Stimulated activated CD4-positive, alpha-beta T cell treated with anti-CD3 and anti-CD28 coated beads, Interleukin-12 subunit alpha, Interleukin-12 subunit beta, amount 100 ng/mL, for 4 hours (primary cell): ENCODE measurements at regions not wholly inside any gene's neighbourhood (a gene's known extent, or its start where the extent isn't known, plus 50 kb on each side); places are given as distances from the start of the nearest gene placed in this dataset.
"Not testable (repeated sequence)": the region's sequence is repeated elsewhere in the genome, so short reads cannot be mapped to it uniquely, and the experiment has no call there.

Experiments used
- DNase-seq: peaks from one replicate; pipeline ENCODE4 v3.0.0-alpha.2; 2020

GRCh38 chr1:25131794-25132193 lies 100.5 kb downstream of the SYF2 start:
- no peak for DNase-seq

DNA sequence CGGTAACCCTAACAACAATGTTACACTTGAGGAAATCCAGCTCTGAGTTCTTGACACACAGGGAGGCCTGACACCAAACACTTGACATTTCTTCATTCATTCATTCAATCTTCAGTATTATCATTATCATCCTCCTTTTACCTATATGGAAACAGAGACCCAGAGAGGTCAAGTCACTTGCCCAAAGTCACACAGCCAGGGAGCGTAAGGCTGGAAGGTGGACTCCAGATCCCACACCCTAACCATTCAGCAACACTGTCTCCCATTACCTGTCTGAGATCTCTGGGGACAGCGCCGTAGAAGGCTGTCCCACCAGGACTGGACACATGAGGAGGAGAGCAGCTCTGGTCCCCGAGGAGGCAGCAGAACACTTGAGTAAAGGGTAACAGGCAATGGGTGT lies 101.4 kb downstream of the SYF2 start:
- no peak for DNase-seq

DNA sequence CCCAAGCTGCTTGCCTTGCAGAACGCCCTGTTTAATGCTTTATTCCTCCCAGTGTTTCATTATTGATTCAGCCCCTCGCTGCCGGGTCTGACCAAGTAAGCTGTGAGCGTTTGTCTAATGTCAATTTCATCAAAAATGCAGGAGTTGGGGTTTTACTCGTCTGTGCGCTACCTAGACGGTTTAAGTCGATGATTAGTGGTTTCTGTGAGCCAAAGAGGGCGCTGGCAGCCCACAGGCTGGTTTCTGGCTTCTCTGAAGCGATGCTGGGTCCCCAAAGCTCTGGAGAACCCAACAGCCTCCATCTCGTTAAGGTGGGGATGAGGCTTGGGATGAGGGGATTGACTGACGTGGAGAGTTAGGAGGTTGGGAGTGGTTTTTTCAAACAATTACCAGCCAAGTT lies 102.9 kb downstream of the SYF2 start:
- no peak for DNase-seq

DNA sequence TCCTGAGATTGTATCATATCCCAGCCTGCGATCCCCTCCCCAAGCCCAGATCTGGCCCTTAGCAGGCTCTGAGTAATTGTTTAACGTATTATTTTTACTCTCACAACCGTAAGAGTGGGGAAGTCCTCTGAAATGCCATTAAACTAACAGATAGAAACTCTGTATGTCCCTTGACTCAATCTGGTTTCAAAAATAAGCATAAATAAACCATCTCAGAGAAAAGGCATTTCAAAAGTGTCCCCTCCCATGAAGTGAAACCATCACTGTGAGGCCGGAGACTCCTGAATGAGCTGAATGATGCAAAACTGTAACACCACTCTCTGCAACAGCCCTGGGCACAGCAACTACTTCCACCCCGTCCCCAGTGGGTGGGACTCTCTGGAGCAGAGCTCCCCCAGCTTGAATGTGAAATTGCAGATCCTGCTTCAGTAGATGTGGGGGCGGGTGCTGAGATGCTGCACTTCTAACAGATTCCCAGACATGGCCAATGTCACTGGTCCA lies 104.1 kb downstream of the SYF2 start:
- DNase-seq: no peak

DNA sequence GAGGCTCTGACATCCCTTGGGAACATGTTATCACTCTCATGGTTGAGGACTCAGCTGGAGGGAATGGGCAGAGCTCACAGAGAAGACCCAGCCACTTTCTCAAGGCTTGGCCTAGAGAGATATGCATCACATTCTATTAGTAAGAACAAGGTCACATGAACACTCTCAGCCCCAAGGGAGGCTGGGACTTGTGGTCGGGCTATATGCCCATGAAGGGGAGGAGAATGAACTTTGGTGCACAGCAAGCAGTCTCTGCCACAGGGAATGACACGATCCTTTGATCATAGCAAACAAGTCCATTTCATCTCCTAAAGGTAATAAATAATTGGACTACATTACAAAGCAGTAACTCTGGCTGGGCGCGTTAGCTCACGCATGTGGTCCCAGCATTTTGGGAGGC lies 105.7 kb downstream of the SYF2 start:
- no peak for DNase-seq

GRCh38 chr1:25123551-25123950 lies 108.8 kb downstream of the SYF2 start:
- DNase-seq: no peak

GRCh38 chr1:25122747-25123146 lies 109.6 kb downstream of the SYF2 start:
- no peak for DNase-seq

DNA sequence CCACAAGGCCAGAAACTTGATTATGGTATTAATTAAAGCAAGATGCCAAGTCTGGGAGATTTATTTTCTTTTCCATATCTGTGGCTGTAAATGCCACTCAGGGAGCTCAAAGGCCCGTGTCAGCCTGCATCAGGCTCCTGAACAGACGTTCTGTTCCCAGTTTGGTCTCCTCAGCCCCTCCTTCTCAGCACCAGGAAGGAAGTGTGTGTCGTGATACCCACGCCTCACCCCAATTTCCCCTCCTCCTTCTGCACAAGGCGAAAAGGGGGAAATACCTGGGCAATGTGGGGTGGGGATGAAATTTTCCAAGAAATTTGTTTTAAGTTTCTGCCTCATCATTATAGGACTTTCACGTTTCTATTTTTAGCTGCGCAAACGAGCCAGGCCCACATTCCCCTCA lies 112.0 kb downstream of the SYF2 start:
- DNase-seq: no peak

- DNase-seq: peak; percentile 25
Measured at GRCh38 chr1:25118546-25118945, 113.8 kb downstream of the SYF2 start.

- DNase-seq: peak; percentile 13
Measured at GRCh38 chr1:25117233-25117823, 115.0 kb downstream of the SYF2 start.

DNA sequence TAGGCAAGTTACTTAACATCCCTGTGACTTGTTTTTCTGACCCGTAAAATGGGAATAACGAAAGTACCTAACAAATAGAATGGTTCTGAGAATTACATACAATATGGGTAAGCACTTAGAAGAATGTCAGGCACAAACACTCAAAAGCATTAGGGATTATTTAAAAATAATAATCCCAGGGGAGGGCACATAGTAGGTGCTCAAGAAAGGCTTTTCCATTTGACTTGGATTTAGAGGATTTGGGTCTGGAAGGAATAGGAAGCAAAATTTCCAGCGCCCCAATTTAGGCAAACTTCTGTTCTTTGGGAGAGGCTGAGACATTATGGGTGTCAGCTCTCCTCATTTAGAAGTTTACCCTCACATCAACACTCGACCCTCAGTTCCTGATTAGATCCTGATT lies 115.5 kb downstream of the SYF2 start:
- no peak for DNase-seq

DNA sequence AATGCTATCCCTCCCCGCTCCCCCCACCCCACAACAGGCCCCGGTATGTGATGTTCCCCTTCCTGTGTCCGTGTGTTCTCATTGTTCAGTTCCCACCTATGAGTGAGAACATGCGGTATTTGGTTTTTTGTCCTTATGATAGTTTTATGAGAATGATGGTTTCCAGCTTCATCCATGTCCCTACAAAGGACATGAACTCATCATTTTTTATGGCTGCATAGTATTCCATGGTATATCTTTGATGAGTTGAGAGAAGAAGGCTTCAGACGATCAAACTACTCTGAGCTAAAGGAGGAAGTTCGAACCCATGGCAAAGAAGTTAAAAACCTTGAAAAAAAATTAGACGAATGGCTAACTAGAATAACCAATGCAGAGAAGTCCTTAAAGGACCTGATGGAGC lies 116.2 kb downstream of the SYF2 start:
- DNase-seq: not testable (repeated sequence)

GRCh38 chr1:25113731-25114130 lies 118.6 kb downstream of the SYF2 start:
- DNase-seq: no peak

GRCh38 chr1:25113086-25113485 lies 119.2 kb downstream of the SYF2 start:
- DNase-seq: no peak

DNA sequence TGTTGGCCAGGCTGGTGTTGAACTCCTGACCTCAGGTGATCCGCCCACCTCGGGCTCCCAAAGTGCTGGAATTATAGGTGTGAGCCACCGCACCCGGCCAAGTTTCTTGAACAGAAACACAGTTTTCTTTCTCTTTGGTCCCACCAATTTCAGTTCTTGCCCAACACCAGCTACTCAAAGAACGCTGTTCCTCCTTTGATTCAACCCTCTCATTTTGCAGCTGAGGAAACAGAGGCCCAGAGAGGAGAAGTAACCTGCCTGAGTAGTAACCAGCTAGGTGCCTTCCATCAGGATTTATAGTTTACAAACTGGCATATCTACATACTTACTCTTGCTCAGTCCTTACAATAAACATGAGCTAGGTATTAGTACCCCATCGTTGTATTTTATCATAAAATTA lies 119.9 kb downstream of the SYF2 start:
- DNase-seq: no peak

DNA sequence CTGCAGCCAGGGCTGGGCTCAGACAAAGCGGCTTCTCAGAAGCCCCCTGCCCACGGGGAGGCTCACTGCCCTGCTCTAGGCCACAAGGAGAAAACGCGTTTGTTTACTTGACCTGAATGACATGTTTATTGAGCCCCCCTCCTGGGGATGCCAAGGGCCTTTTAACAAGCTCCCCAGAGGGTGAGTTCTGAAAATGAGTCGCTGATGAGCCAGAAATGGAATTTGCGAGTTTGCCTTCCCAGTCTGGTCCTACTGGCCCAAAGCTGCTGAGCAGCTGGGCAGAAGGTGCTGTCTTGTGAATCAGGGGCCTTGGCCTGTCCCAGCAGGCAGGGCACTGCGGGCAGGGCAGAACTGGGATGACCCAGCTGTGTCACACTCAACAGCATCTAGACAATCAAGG lies 120.6 kb downstream of the SYF2 start:
- DNase-seq: no peak

- DNase-seq: no peak
Measured at GRCh38 chr1:25110485-25110884, 121.8 kb downstream of the SYF2 start.

DNA sequence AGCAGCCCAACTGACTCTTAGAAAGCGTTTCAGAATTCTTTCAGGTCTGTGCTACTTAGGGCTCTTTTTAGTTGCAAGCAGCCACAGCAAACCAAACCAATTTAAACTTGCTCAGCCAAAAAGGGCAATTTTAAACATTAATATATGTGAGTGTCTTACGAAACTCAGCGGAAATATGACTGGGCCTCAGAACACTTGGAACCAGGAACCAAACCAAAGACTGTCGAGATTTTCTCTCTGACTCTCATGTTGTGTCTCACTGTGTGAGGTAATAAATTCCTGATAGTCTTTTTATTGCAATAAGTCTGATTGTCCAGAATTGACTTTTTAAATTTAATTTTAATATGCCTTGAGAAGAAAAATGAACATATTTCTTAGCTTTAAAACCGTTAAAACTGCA lies 122.3 kb downstream of the SYF2 start:
- DNase-seq: no peak

GRCh38 chr1:25109531-25109951 lies 122.8 kb downstream of the SYF2 start:
- DNase-seq: no peak

DNA sequence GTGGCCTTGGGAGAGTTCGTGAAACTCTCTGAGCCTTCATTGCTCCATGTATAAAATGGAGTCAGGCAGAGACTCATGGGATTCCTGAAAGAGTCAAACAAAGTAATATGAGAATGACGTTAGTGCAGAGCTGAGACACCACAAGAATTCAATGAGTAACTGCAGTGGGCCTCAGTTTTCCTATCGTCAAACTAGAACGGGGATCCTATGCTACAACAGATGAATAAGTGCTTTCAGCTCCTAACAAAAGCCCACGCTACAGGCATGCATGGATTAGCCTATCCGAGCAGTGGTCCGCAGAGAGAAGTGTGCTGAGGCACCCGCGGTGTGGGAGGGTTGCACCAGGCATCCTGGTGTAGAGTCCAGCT lies 124.7 kb downstream of the SYF2 start:
- no peak for DNase-seq

- DNase-seq: no peak
Measured at GRCh38 chr1:25106976-25107642, 125.2 kb downstream of the SYF2 start.

DNA sequence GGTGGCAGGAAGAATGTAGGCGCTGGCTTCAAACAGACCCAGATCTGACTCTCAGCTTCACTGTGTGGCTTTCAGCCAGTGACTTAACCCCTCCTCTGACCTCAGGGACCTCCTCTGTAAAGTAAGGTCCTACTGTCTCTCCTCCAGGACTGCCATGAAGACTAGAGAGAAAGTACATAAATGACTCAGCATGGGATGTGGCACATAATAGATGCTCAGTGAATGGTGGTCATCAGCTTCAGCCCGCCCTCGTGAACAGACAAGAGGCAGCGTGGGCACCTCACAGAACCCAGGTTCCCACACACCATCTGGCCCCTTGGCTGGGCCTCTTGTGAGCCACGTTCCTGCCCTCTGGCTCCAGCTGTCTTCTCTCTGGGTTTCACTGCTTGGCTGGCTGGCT lies 126.0 kb downstream of the SYF2 start:
- DNase-seq: no peak

GRCh38 chr1:25105836-25106235 lies 126.5 kb downstream of the SYF2 start:
- no peak for DNase-seq

DNA sequence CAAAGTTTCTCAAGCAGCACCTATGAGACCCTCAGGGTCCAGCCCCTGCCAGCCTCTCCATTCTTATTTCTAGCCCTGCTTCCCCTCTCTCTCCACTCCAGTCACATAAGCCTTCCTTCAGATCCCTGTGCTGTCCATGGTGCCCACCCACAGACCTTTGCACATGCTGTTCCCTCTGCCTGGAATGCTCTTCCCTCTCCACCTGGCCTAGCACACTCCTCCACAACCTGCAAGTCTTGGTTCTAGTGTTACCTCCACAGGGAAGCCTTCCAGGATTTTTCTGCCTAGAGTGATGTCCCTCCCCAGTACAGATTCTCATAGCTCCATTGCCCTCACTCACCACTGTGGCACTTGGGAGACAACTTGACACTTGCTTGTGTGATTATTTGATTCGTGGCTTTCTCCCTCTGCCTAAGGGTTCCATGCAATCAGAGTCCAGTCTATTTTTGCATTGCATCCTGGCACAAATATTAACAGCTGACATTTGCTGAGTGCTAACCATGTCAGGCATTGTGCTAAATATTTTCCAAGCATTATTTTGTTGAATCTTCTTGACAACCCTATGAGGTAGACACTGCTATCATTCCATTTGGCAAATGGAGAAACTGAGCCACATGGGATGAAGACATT lies 127.3 kb downstream of the SYF2 start:
- DNase-seq: no peak
